Midbrain (tissue), 1 donor: ENCODE measurements at regions not wholly inside any gene's neighbourhood (a gene's known extent, or its start where the extent isn't known, plus 50 kb on each side); places are given as distances from the start of the nearest gene placed in this dataset.
"Not testable (repeated sequence)": the region's sequence is repeated elsewhere in the genome, so short reads cannot be mapped to it uniquely, and the experiment has no call there.

Experiments
- DNase-seq: peaks from one replicate; lab custom pipeline; 2025; lab: John Stamatoyannopoulos, UW

- no peak for DNase-seq
These were observed 602.7 kb upstream of the CDH5 start for GRCh38 chr16:65763640-65764305.

GRCh38 chr16:65760874-65761273, 605.6 kb upstream of the CDH5 start:
- no peak for DNase-seq

- no peak for DNase-seq
These were observed 607.9 kb upstream of the CDH5 start for GRCh38 chr16:65758620-65759019.

GRCh38 chr16:65757064-65757463, 609.4 kb upstream of the CDH5 start:
- no peak for DNase-seq

DNA sequence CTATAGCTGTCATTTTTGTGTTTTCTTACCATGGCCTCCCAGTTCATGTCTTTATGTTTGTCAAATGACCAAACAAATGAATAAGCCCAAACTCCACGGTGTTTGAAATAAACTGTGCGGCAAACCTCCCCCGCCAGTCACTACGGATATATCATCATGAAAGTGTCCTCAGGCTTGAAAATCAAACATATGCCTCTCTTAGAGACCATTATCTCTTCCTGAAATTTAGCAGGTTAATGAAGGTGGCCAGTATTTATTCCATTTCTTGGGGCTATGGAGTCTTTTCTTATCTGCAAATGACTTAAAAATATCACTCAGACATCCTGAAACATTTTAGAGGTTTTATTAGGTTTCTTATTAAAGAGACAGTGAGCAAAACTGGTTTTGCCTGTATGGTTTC, 610.3 kb upstream of the CDH5 start:
- no peak for DNase-seq

DNA sequence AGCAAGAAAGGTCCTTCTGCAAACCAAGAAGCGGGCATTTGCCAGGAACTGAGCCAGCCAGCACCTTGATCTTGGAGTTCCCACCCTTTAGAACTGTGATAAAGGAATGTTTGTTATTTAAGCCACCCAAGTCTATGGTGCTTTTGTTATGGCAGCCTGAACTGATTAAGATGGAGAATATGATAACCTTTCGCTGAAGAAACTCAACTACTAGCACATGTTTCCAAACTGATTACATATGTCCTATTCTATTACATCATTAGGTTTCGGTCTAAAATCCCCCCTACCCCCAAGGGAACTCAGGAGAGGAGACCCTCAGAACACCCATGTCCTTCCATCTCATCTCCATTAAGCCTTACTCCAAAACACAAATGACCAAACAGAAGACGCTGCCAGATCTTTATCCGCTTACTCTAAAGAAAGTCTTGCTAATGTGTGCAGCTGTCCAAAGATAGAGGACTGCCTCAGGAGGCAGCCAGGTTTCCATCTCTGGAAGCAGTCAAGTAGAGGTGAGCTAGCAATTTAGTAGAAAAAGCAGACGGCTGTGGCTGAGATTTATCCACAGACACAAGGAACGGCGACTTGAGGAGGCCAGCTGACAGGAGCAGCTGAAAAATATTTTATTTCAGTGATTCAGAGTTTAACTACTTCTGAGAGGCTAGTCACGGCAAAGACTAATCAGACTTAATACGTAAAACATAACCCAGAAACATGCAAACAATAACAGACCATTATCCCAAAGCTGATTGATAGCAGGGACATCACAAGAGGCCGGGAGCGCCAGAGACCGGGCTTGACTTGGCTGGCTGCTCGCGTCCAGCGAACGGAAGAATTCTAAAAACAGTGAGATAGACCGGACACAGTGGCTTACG, 611.4 kb upstream of the CDH5 start:
- DNase-seq, result no peak

DNA sequence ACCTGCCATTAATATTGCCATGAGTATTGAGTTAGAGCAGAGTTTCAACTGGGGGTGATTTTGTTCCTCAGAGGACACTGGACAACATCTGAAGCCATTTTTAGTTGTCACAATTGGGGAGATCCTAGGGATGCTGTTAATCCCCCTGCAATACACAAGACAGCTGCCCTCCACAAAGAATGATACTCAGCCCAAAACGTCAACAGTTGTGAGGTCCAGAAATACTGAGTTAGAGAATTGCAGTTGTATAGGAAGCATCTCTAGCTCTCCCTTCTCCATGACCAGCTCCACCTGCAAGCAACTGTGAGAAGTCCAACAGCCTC, 614.0 kb upstream of the CDH5 start:
- DNase-seq, result no peak

- no peak for DNase-seq
These were observed 614.6 kb upstream of the CDH5 start for GRCh38 chr16:65751622-65752521.

- DNase-seq, result no peak
These were observed 617.0 kb upstream of the CDH5 start for GRCh38 chr16:65749506-65749905.

DNA sequence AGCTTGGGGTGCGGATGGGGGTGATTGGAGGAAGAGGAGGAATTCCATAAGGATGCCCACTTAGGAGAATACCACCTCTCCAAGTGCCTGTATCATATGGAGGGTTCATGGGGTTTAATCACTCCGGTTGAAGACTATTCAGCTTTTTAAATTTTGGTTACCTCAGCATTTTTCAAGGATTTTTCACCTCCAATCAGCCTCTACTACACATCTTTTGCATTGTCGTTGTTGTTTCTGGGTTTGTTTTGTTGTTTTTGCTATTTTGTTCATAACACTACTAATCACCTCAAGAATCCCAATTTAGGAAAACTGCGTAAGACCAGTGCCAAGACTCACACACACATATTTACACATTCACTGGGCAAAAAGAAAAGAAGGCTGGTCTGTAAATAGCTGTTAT, 619.5 kb upstream of the CDH5 start:
- no peak for DNase-seq

DNA sequence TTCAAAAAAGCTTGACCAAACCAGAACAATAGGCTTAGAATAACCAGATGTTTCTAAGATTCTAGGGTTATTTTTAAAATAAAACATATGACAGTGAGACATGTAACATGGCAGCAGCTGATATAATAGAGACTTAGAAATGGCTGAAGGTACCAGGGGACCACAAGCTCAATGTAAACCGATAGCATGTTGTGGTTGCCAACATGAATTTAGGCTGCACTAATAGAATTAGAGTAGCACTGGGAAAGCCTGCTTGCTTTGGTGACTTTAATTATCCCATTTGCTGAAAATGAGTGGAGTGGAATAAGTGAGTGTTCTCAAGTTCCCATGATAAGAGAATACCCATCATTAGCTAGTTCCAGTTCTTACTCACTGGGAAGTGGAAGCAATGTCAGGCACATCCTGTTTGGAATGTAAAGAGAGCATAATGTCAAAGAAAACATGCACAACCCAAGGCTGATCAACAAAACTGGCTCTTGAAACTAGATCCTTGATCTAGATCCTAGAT, 621.2 kb upstream of the CDH5 start:
- DNase-seq, result no peak

DNA sequence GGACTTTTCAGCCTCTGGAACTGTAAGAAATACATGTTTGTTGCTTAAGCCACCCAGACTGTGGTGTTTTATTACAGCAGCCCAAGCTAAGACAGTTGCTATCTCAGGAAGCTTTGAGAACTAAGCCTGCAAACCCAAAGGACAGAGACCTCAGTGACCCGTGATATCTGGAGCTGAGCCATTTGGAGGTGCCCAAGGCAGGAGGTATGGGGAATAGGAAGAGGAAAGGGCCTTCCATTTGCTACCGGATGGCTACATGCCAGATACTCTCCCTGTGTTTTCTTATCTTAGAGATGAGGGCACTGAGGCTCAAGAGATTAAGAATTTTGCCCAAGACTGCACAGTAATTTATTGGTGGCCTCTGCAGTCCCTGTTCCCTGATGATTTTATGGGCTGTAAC, 622.1 kb upstream of the CDH5 start:
- DNase-seq, result no peak

DNA sequence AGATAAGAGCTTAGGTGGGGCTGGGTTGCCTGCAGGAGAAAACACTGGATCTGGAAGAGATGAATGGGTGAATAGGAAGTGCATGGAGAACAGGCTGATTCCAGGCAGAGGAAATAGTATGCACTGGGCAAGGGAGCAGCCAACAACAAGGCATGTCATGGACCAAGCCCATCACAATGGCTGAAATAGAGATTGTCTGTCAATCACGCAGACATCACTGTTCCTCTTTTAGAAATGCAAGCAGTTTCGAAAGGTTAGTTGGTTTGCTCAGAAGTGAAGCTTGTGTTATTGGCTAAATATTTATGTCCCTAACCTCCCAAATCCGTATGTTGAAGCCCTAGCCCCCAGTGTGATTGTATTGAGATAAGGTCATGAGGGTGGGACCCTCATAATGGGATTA, 621.7 kb upstream of the CDH11 start:
- no peak for DNase-seq

GRCh38 chr16:65740711-65741110, 618.8 kb upstream of the CDH11 start:
- DNase-seq, result no peak

DNA sequence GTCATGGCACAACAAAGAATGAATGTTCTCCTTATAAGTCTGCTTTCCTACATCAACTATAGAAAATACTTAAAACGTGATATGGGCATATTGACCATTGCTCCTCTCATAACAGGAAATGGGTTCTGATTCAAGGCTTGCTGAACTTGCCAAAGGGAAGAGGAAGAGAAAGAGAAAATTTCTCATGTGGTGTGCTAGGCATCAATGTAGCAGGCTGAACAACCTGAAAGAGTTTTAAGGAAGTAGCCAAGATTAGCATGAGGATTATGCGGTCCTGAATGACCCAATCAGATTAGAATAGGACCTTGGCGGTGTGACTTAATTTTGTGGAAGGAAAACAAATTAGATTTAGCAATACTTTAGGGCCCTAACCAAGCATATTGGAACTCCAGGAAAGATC, 617.7 kb upstream of the CDH11 start:
- no peak for DNase-seq

DNA sequence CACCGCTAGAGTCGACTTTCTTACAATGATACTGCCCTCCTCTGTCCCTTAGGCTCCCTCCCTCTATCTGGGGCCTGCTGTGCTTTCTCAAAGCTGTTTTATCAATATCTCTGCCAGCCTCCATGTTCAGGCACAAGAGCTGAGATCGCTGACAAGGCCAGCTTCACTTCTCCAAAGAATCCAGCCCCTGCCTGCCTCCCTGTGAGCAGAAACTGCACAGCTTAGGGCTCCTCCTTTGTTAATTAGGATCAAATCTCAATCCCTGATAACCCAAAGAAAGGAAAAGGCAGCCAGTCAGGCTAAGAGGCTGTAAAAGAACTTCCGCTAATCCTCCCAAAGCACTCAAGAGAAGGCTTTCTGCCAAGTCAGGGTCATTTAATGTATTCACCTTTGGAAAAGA, 616.0 kb upstream of the CDH11 start:
- no peak for DNase-seq

DNA sequence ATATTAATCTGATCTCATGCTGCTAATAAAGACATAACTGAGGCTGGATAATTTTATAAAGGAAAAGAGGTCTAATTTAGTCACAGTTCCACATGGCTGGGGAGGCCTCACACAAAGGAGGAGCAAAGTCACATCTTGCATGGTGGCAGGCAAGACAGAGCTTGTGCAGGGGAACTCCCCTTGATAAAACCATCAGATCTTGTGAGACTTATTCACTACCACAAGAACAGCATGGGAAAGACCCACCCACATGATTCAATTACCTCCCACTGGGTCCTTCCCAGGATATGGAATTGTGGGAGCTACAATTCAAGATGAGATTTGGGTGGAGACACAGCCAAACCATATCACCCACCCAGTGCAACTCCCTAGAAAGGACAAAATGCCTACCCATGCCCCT, 613.8 kb upstream of the CDH11 start:
- DNase-seq, result not testable (repeated sequence)

- no peak for DNase-seq
These were observed 611.9 kb upstream of the CDH11 start for GRCh38 chr16:65733721-65734120.

DNA sequence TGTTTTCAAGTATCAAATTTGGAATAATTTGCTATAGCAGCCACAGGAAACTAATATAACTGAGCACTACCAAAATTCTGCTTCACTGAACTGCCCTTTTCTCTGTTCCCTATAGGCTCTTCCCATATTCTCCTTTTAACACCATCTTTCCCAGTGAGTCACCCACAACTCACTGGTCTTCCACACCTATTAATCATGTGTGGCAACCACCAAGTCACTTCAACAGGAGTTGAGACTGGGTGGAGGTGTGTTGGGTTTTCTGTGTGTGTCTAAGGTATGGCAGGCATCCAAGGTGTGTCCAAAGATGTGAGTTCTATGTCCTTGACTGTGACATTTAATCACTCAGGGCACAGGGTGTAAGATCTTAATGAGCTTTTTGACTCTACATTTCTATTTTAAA, 610.0 kb upstream of the CDH11 start:
- DNase-seq, result no peak

DNA sequence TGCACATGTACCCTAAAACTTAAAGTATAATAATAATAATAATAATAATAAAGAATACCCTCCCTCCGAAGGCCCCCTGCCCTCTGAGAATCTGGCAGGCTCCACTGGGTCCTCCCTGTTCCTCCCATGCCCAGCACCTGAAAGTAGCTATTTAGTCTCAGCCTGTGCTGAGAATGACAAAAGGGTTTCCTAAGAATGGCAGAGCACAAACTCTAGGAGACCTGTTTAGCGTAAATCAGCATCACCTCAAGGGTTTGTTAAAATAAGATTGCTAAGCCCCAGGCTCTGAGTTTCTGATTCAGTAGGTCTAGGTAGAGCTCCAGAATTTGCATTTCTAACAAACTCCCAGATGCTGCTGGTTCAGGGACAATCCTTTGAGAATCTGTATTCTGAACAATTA, 606.8 kb upstream of the CDH11 start:
- DNase-seq, result no peak

GRCh38 chr16:65728167-65728566, 606.3 kb upstream of the CDH11 start:
- no peak for DNase-seq

DNA sequence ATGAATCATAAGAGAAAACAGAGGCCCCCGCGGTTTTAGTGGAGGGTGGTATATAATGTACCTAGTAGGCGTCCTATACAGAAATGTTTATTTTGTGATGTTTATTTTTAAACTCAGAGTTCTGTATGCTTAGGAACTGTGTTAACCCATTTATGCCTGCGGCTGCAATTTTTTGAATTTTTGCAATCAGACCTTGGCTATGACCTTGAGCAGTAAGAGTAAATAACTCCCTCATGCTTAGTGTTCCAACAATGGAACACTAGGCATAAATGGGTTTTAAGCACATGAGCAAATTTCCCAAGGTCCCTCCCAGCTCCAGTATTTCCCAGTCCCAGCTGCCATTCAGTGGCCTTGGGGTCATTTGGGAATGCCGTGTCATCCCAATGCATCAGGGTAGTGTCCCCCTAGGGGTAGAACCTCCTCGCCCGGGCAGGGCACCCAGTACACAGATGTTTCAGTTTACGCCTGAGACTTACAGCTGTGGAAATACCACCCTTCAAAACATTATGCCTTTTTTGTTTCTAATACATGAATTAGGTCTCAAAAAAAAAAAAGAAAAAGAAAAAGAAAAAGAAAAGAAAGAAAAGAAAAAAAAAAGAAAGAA, 605.8 kb upstream of the CDH11 start:
- no peak for DNase-seq
